BLaER1 (cell line): ENCODE measurements at regions not wholly inside any gene's neighbourhood (a gene's known extent, or its start where the extent isn't known, plus 50 kb on each side); places are given as distances from the start of the nearest gene placed in this dataset.
"Not testable (repeated sequence)": the region's sequence is repeated elsewhere in the genome, so short reads cannot be mapped to it uniquely, and the experiment has no call there.

ENCODE experiments used
- H3K27ac ChIP-seq: shearing (Covaris generic); formaldehyde crosslinking; 2 replicates; pipeline ENCODE4 v1.8.1; 2022
- H3K27me3 ChIP-seq: shearing (Covaris generic); formaldehyde crosslinking; 2 replicates; pipeline ENCODE4 v1.8.1; 2022
- H3K36me3 ChIP-seq: shearing (Covaris generic); formaldehyde crosslinking; 2 replicates; pipeline ENCODE4 v1.8.1; 2022
- H3K4me1 ChIP-seq: shearing (Covaris generic); formaldehyde crosslinking; 2 replicates; pipeline ENCODE4 v1.8.1; 2022
- H3K4me2 ChIP-seq: shearing (Covaris generic); formaldehyde crosslinking; 2 replicates; pipeline ENCODE4 v1.8.1; 2022
- H3K4me3 ChIP-seq: shearing (Covaris generic); formaldehyde crosslinking; 2 replicates; pipeline ENCODE4 v1.8.1; 2022
- H3K9ac ChIP-seq: shearing (Covaris generic); formaldehyde crosslinking; 2 replicates; pipeline ENCODE4 v1.8.1; 2022
- H3K9me3 ChIP-seq: shearing (Covaris generic); formaldehyde crosslinking; 2 replicates; pipeline ENCODE4 v1.8.1; 2022
- H4K20me1 ChIP-seq: shearing (Covaris generic); formaldehyde crosslinking; 2 replicates; pipeline ENCODE4 v1.8.1; 2022
- Cebpa-rat ChIP-seq: shearing (Covaris generic); IDR thresholded peaks from 2 replicates; pipeline ENCODE4 v1.8.1; 2022

DNA sequence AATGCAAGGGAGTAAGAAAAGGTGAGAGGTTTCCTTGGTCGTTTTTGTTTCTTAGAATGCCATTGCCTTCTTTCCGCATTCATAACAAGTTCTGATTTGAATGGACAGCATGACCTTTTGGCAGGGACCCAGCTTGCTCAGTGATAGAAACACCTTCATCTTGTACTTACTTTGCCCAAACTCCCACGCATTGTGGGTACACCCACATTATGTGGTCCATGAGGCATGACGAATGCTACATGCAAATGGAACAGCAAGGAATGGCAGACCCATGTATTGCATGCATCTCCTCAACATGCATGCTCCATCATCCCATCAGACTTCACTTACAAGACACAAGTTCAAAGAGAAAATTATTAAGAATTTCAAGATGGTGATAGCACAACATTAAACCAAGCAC, 102.8 kb downstream of the CDC7 start:
- Histone ChIP-seq H3K9ac (no peak overlapping the region), H4K20me1 (no peaks in the 10 kb centered on the region), H3K9me3 (no peaks in the 10 kb centered on the region), H3K4me3 (no peak overlapping the region), H3K27ac (no peak overlapping the region), H3K36me3 (no peaks in the 10 kb centered on the region), H3K27me3 (no peaks in the 10 kb centered on the region), H3K4me1 (peaks cover 25% of the 10 kb centered on the region), H3K4me2 (peak overlapping the region; percentile 45)
- no peak for TF ChIP-seq Cebpa-rat

DNA sequence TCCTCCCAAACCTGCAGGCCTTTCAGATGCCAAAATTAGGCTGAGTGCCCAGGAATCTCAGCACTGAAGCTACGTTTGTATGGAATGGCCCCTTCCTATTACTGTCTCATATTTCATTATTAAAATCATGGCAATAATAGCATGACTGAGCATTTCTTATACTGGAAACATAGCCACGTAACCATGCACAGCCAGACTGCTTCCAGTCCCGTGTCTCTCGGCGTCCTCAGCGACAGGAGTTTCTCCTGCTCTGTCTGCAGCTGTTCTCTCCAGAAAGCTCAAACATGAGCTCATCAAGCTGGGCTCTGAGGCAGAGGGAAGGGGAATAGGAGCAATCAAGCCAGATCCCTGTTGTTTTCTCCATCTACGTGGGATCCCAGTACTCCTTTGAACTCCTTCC, 104.0 kb downstream of the CDC7 start:
- no peaks in the 10 kb centered on the region for H4K20me1 ChIP-seq
- H3K9ac ChIP-seq, result no peak overlapping the region

DNA sequence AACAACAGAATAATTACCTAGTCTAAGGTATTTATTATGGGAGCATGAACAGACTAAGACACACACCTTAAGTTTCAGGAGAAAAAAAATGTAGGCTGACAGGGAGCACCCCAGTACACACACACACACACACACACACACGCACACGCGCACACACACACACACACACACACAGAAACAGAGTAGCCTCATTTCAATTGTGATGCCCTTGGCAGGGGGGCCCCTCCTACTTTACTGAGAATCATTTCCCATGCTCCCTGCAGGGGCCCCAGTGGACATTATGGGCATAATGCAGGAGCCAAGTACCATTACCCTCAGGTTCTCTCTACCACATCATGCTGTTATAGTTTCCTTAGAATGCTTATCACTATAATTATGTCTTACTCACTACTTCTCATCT, 104.9 kb downstream of the CDC7 start:
- H3K27me3 ChIP-seq, result no peaks in the 10 kb centered on the region
- TF ChIP-seq Cebpa-rat, result no peak

More for the DNA sequence above, 104.0 kb downstream of the CDC7 start:
- Histone ChIP-seq H3K4me2 (no peak overlapping the region), H3K36me3 (no peaks in the 10 kb centered on the region), H3K9me3 (no peaks in the 10 kb centered on the region), H3K27me3 (no peaks in the 10 kb centered on the region), H3K4me1 (peaks cover 25% of the 10 kb centered on the region), H3K27ac (no peak overlapping the region), H3K4me3 (no peak overlapping the region)
- no peak for TF ChIP-seq Cebpa-rat

DNA sequence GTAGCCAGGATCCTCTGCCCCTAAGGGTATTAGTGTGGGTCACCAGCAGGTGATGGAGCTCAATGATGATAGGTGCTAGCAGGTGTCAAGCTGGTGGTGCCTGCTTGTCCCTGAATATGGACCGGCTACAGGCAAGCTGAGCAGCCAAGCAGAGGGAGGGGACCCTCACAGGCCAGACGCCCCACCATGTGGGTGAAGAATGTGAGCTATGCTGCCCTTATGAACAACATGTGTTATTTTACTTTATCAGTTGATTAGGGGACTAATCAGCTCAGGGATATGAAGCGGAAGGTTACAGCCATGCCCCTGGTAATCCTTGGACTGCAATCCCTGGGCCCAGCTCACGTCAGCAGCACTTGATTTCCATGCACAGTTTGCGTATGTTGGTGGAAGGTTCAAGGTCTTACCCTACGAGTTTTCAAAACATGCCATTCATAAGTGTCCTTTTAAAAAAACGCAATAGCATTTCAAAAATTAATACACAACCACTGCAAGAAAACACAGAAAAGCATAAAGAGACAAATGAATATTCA, 106.0 kb downstream of the CDC7 start:
- H3K9me3 ChIP-seq, result no peaks in the 10 kb centered on the region

More for the DNA sequence above, 104.9 kb downstream of the CDC7 start:
- no peak overlapping the region for H3K4me2 ChIP-seq
- H3K4me1 ChIP-seq, result peaks cover 25% of the 10 kb centered on the region
- no peaks in the 10 kb centered on the region for H3K9me3 ChIP-seq
- no peak overlapping the region for H3K4me3 ChIP-seq
- H3K9ac ChIP-seq, result no peak overlapping the region
- no peaks in the 10 kb centered on the region for H4K20me1 ChIP-seq
- H3K36me3 ChIP-seq, result no peaks in the 10 kb centered on the region
- no peak overlapping the region for H3K27ac ChIP-seq

DNA sequence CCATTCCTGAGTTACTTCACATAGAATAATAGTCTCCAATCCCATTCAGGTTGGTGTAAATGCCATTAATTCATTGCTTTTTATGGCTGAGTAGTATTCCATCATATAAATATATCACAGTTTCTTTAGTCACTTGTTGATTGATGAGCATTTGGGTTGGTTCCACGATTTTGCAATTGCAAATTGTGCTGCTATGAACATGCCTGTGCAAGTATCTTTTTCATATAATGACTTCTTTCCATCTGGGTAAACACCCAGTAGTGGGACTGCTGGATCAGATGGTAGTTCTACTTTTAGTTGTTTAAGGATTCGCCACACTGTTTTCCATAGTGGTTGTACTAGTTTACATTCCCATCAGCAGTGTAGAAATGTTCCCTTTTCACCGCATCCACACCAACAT, 107.0 kb downstream of the CDC7 start:
- H3K4me1 ChIP-seq, result peaks cover 31% of the 10 kb centered on the region
- not testable (repeated sequence) for H3K27me3 ChIP-seq, H3K9me3 ChIP-seq, H3K4me3 ChIP-seq, H3K9ac ChIP-seq, H4K20me1 ChIP-seq, H3K27ac ChIP-seq, H3K36me3 ChIP-seq, H3K4me2 ChIP-seq

More for the DNA sequence above, 106.0 kb downstream of the CDC7 start:
- H3K4me3 ChIP-seq, result no peak overlapping the region
- no peaks in the 10 kb centered on the region for H3K36me3 ChIP-seq
- H3K4me2 ChIP-seq, result no peak overlapping the region
- H3K27ac ChIP-seq, result no peak overlapping the region
- peaks cover 34% of the 10 kb centered on the region for H3K4me1 ChIP-seq
- no peaks in the 10 kb centered on the region for H3K27me3 ChIP-seq
- H4K20me1 ChIP-seq, result no peaks in the 10 kb centered on the region
- no peak for TF ChIP-seq Cebpa-rat
- no peak overlapping the region for H3K9ac ChIP-seq

DNA sequence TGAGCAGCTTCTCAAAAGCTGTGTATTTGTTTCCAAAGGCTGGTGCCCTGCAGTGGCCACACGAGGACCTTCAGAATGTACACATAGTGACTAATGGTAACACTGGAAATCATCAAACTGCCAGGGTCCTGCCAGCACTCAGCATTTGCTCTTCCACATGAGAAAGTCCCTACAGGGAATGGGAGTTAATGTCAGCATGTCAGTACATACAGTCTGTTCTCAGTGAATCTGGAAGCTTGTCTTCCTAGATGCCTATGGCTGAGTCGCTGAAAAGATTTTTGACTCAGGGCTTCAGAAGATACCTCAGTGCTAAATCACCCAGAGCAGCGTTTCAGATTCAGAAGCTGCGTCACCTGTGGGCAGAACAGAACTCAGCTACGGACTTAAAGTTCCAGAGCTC, 108.2 kb downstream of the CDC7 start:
- no peak overlapping the region for H3K9ac ChIP-seq
- H3K27ac ChIP-seq, result no peak overlapping the region
- TF ChIP-seq Cebpa-rat, result no peak
- no peaks in the 10 kb centered on the region for H3K36me3 ChIP-seq
- peaks cover 20% of the 10 kb centered on the region for H3K4me1 ChIP-seq
- no peaks in the 10 kb centered on the region for H4K20me1 ChIP-seq
- H3K27me3 ChIP-seq, result no peaks in the 10 kb centered on the region
- no peak overlapping the region for H3K4me3 ChIP-seq
- no peak overlapping the region for H3K4me2 ChIP-seq
- no peaks in the 10 kb centered on the region for H3K9me3 ChIP-seq

DNA sequence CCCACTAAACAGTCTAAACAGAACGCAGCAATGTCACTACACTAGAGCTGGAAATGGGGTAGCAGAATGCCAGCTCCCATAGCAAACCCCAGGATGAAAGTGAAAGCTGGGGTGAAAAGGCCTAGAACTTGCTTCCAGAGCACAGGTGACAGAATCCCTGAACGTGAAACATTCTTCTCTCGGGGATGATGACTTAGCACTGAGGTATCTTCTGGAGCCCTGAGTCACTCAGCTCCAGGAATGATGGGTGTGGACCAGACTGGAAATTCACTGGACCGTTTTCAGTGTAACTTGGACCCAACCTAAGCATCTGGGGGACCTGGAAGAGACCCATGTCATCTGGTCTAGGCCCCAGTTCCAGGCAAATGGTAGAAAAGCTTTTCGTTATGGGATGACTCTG, 108.9 kb downstream of the CDC7 start:
- no peaks in the 10 kb centered on the region for H3K36me3 ChIP-seq
- no peak overlapping the region for H3K4me3 ChIP-seq
- no peak overlapping the region for H3K9ac ChIP-seq
- no peak overlapping the region for H3K4me2 ChIP-seq
- H3K27ac ChIP-seq, result no peak overlapping the region
- H3K27me3 ChIP-seq, result no peaks in the 10 kb centered on the region
- H4K20me1 ChIP-seq, result no peaks in the 10 kb centered on the region
- no peaks in the 10 kb centered on the region for H3K9me3 ChIP-seq
- TF ChIP-seq Cebpa-rat, result no peak
- H3K4me1 ChIP-seq, result peaks cover 19% of the 10 kb centered on the region

DNA sequence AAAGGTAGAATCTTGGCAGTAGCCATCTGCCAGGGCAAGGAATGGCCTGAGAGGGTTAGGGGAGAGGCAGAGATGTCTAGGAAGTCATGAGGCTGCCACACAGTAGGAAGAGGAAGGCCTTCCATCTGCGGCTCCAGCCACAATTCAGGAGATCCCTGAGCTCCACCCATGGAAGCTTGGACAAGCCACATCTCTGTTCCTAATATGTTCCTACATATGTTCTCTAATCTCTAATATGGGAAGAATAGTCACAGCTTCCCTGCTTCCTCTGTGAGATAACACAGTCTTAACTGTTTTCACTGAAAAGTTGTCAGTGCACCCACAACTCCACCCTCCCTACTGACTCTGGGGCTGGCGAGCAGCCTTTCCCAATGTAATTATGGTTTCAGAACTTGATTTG, 109.5 kb downstream of the CDC7 start:
- H3K4me1 ChIP-seq, result peaks cover 19% of the 10 kb centered on the region
- H3K36me3 ChIP-seq, result no peaks in the 10 kb centered on the region
- H3K9ac ChIP-seq, result no peak overlapping the region
- no peak overlapping the region for H3K27ac ChIP-seq
- no peaks in the 10 kb centered on the region for H3K9me3 ChIP-seq
- no peaks in the 10 kb centered on the region for H3K27me3 ChIP-seq
- no peak overlapping the region for H3K4me3 ChIP-seq
- H3K4me2 ChIP-seq, result no peak overlapping the region
- no peaks in the 10 kb centered on the region for H4K20me1 ChIP-seq
- TF ChIP-seq Cebpa-rat, result no peak

DNA sequence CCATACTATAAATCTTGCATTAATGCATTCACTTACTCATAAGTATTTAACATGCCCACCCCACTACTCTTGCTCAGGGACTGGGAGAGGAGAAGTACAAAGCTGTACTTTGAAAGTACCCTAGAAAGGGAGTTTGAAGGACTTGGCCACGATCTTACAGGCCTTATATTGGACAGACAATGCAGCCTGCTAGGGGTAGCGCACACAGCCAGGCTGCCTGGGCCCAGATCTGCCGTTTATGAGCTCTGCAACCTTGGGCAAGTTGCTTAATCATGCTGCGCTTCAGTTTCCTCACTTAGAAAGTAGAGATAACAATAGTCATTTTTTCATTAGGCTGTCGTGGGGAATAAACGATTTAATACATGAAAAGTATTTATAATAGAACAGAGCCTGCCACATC, 110.1 kb downstream of the CDC7 start:
- H3K27me3 ChIP-seq, result no peaks in the 10 kb centered on the region
- H4K20me1 ChIP-seq, result no peaks in the 10 kb centered on the region
- H3K36me3 ChIP-seq, result no peaks in the 10 kb centered on the region
- H3K4me3 ChIP-seq, result no peak overlapping the region
- no peaks in the 10 kb centered on the region for H3K9me3 ChIP-seq
- no peak overlapping the region for H3K27ac ChIP-seq
- no peak overlapping the region for H3K9ac ChIP-seq
- no peak for TF ChIP-seq Cebpa-rat
- H3K4me1 ChIP-seq, result peaks cover 19% of the 10 kb centered on the region
- H3K4me2 ChIP-seq, result 0 out of 2 replicates have a peak overlapping the region, but pooled peaks have one; percentile 58

DNA sequence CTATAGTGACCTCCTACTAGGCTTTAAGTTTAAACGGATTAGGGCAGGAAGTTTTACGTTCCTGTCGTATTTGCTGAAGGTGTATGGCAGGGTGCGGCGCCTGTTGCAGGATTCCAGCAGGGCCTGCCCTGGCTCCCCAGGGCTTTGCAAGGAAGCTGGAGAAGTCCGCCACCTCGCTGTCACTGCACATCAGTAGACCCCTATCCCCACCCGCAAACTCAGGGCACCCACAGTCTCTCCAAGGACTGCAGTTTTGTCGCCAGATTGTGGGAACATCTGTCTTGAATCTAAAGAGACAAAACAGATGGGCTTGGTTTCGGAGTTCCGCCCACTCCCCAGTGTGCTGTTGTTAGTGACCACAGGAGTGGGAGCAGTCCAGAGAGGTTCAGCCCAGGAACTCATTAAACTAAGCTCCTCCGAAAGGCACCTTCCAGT, 110.8 kb downstream of the CDC7 start:
- Histone ChIP-seq H3K9me3 (no peaks in the 10 kb centered on the region), H4K20me1 (no peaks in the 10 kb centered on the region), H3K9ac (no peak overlapping the region), H3K27ac (no peak overlapping the region), H3K27me3 (no peaks in the 10 kb centered on the region), H3K36me3 (no peaks in the 10 kb centered on the region), H3K4me3 (no peak overlapping the region), H3K4me1 (peaks cover 19% of the 10 kb centered on the region), H3K4me2 (peak overlapping the region; percentile 58)
- no peak for TF ChIP-seq Cebpa-rat

DNA sequence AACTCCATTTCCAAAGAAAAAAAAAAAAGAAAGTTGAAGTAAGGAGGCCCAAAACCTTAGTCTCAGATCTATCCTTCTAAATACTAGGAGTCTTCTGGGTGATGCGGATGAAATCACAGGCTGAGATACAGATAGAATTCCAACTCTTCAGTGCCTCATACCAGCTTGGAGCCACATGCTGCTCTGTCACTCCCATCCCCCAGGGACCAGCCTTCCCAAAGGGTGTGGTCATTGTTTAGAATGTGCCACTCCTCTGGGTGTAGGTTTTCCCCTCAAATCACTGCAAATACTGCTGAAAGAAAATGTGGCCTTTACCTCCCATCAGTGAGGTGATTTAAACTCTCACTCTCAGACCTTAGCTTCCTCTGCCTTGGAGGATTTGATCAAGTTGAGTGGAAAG, 112.9 kb downstream of the CDC7 start:
- no peak overlapping the region for H3K9ac ChIP-seq
- TF ChIP-seq Cebpa-rat, result no peak
- peaks cover 19% of the 10 kb centered on the region for H3K4me1 ChIP-seq
- H3K27me3 ChIP-seq, result no peaks in the 10 kb centered on the region
- H3K27ac ChIP-seq, result no peak overlapping the region
- no peak overlapping the region for H3K4me2 ChIP-seq
- H3K9me3 ChIP-seq, result no peaks in the 10 kb centered on the region
- H3K4me3 ChIP-seq, result no peak overlapping the region
- H3K36me3 ChIP-seq, result no peaks in the 10 kb centered on the region
- H4K20me1 ChIP-seq, result no peaks in the 10 kb centered on the region
